ENCODE measurements at regions not wholly inside any gene's neighbourhood (a gene's known extent, or its start where the extent isn't known, plus 50 kb on each side); places are given as distances from the start of the nearest gene placed in this dataset.

GRCh38 chr17:83024218-83024971 lies 55.0 kb upstream of the METRNL start:
- Histone ChIP-seq H3K4me2 (ENCODE audit: insufficient read depth, low read length) (no peak overlapping the region), H2AFZ (ENCODE audit: low read depth, low read length) (no peak overlapping the region), H3K9ac (ENCODE audit: insufficient read depth in 1 of 2, low read depth in 2 of 2, low read length in 2 of 2) (no peak overlapping the region; a peak in 1 of 4 replicates), H3K9me1 (ENCODE audit: control insufficient read depth, insufficient read depth, low read length) (no peaks in the 10 kb centered on the region), H3K27me3 (ENCODE audit: control insufficient read depth in 2 of 2, insufficient read depth in 2 of 2, low read length in 2 of 2) (no peaks in the 10 kb centered on the region), H3K4me3 (no peak overlapping the region), H3K9me3 (replicated peaks; ENCODE audit: control insufficient read depth, insufficient read depth, low read depth, low read length) (no peaks in the 10 kb centered on the region), H3K36me3 (ENCODE audit: control insufficient read depth, insufficient read depth, low read length) (peaks cover 6% of the 10 kb centered on the region; the same call in 2 of the 3 replicates), H3K4me1 (replicated peaks in 1 of 2; ENCODE audit: control insufficient read depth in 2 of 2, insufficient read depth in 2 of 2, low read length in 2 of 2) (peaks cover 0 to 7% of the 10 kb centered on the region in 2 experiments; a peak in 1 of 5 replicates), H3K27ac (ENCODE audit: extremely low read depth, low read depth, low read length) (no peak overlapping the region), H4K20me1 (replicated peaks; ENCODE audit: control insufficient read depth, insufficient read depth, low read length) (no peaks in the 10 kb centered on the region), H3K79me2 (ENCODE audit: control insufficient read depth, insufficient read depth, low read length) (no peaks in the 10 kb centered on the region)
- DNase-seq (ENCODE audit: extremely low read depth in 1 of 4, low spot score in 3 of 4) (no peak), ATAC-seq (no peak), FAIRE-seq (no peak)
- POLR2A ChIA-PET = interaction anchor here (0.6 kb wide), 2 partner anchors 24 to 158 kb away, joined by 3 read pairs; no protein-coding TSS in a partner anchor
- intact Hi-C loops (cut with micrococcal nuclease) (no loop called here), in situ Hi-C loops (cut with MboI) (no loop called here)
- no TSS peak for BruUV-seq (replicated peaks)
- WGBS (ENCODE audit: insufficient coverage, low coverage, missing lambda C conversion rate) = 88% methylated on average over 36 of the region's 43 CpGs
- CTCF ChIA-PET (ENCODE audit: low intra/inter-chr PET ratio) = no interaction called here
- TF ChIP-seq HNRNPLL (IDR thresholded peaks at IDR 0.05; ENCODE audit: low read depth, low read length, poor library complexity, severe bottlenecking) (no peak), ZBTB49 (CRISPR knock-in tag; IDR thresholded peaks at IDR 0.05; ENCODE audit: borderline replicate concordance) (no peak), ZNF146 (CRISPR knock-in tag; IDR thresholded peaks at IDR 0.05; ENCODE audit: unreplicated experiment) (no peak), ZBTB34 (CRISPR knock-in tag; IDR thresholded peaks at IDR 0.05) (no peak), IRF2 (CRISPR knock-in tag; IDR thresholded peaks at IDR 0.05) (no peak), ZBTB17 (CRISPR knock-in tag; IDR thresholded peaks at IDR 0.05) (no peak), MYNN (IDR thresholded peaks at IDR 0.05) (no peak), MYNN (CRISPR knock-in tag; IDR thresholded peaks at IDR 0.05) (no peak), ZNF785 (CRISPR knock-in tag; IDR thresholded peaks at IDR 0.05) (no peak), ETV6 (IDR thresholded peaks at IDR 0.05; ENCODE audit: borderline replicate concordance in 1 of 2, low read depth in 2 of 2, low read length in 1 of 2) (no peak), ETV6 (CRISPR knock-in tag; IDR thresholded peaks at IDR 0.05; ENCODE audit: borderline replicate concordance) (no peak), TCF3 (CRISPR knock-in tag; IDR thresholded peaks at IDR 0.05) (no peak), ZNF431 (CRISPR knock-in tag; IDR thresholded peaks at IDR 0.05) (no peak)
- TF ChIP-seq, protein P1, sequence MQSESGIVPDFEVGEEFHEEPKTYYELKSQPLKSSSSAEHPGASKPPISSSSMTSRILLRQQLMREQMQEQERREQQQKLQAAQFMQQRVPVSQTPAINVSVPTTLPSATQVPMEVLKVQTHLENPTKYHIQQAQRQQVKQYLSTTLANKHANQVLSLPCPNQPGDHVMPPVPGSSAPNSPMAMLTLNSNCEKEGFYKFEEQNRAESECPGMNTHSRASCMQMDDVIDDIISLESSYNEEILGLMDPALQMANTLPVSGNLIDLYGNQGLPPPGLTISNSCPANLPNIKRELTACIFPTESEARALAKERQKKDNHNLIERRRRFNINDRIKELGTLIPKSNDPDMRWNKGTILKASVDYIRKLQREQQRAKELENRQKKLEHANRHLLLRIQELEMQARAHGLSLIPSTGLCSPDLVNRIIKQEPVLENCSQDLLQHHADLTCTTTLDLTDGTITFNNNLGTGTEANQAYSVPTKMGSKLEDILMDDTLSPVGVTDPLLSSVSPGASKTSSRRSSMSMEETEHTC (IDR thresholded peaks at IDR 0.05) = no peak
- TF ChIP-seq, protein P2, sequence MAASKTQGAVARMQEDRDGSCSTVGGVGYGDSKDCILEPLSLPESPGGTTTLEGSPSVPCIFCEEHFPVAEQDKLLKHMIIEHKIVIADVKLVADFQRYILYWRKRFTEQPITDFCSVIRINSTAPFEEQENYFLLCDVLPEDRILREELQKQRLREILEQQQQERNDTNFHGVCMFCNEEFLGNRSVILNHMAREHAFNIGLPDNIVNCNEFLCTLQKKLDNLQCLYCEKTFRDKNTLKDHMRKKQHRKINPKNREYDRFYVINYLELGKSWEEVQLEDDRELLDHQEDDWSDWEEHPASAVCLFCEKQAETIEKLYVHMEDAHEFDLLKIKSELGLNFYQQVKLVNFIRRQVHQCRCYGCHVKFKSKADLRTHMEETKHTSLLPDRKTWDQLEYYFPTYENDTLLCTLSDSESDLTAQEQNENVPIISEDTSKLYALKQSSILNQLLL (CRISPR knock-in tag; IDR thresholded peaks at IDR 0.05; ENCODE audit: borderline replicate concordance) = no peak

Data from K562 (cell line).